HG03139 (cell line): ENCODE measurements at regions not wholly inside any gene's neighbourhood (a gene's known extent, or its start where the extent isn't known, plus 50 kb on each side); places are given as distances from the start of the nearest gene placed in this dataset.

ENCODE experiments used
- ATAC-seq: cut with Tn5 transposase; IDR thresholded peaks from one replicate; pipeline ENCODE4 v1.9.1; 2021; ENCODE audit not compliant: unreplicated experiment

DNA sequence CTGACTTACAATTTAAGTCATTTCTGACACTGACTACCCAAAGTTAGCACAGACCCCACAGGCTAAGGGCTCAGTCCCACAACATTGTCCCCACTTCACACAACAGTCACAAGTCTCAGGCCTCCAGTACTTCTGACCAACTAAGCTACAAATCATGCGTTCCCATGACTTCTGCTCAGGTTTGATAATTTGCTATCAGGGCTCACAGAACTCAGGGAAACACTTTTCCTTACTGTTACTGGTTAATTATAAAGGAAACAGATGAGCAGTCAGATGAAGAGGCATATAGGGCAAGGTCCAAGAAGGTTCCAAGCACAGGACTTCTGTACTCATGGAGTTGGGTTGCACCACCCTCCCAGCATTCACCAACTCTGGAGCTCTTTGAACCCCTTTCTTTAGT lies 151.2 kb upstream of the TNR start:
- no peak for ATAC-seq

DNA sequence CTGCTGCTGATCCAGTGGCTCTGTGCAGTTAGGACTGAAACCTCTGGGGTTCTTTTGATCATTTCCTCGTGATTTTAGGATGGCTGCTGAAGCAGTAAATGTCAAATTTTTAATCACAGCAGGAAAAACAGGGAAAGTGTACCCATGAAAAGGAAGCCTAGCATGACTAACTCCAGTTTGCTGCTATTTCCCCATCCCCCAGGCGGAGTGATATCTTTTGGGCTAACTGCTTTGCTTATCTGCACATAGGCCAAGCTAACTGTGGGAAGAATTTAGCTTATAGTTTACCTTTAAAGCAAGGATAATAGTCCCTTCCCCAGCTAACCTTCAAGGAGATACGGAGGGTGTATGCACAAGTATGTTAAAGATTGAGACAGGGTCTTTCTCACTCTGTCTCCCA lies 149.8 kb upstream of the TNR start:
- ATAC-seq = no peak

DNA sequence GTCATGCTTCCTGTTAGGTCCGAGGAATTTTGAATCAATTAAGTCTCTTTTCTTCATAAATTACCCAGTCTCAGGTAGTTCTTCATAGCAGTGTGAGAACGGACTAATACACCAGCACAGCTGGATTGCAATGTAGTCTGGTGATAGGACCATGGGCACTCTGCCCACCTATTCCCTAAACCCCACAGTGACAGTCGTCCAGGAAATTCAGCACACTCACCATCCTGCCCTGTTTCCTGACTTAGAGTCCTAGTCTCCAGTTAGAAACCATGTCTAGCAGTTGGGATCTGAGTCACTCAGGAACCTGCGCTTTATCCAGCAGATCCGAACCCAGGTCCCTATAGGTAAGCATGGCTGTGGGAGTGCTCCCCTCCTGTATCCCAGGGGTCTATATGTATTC lies 149.3 kb upstream of the TNR start:
- no peak for ATAC-seq

DNA sequence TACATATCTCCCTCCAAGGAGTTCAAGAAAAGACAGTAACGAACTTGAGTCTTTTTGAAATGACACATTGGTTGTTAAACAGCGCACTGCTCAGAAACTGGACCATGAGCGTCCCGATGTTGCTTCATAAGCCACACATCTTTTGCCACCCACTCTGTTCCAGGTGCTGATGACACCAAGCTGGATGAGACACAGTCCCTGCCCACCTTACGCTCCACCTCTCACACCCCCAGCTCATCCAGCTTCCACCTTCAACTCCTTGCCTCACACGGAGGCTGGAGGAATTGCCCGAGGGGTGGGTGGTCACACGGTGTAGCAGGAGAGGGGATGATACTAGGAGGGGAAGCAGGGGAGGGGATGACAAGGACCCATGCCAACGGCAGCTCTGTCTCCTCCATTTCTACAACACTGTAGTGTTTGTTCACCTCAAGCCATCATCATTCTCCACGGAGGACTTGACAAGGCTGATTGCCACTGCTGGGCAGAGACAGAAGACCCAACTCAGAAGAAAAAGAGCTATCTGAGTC lies 148.5 kb upstream of the TNR start:
- ATAC-seq = no peak

DNA sequence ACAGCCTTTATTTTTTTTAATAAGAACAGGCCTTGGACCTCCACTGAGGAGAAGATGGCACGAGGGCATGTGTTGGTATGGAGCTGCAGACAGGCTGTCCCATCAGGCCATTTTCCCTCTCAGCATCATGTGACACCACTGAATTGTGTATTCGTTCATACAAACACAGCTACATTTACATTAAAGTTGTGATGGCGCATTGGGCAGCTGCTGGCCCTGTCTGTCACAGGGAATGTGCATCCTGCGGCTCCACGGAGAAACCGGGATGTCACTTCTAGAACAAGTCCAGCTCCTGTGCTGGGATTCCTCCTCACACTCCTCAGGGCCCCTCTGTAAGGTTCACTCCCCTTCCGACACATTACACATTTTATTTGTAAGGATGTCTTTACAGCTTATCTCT lies 147.6 kb upstream of the TNR start:
- ATAC-seq = no peak

DNA sequence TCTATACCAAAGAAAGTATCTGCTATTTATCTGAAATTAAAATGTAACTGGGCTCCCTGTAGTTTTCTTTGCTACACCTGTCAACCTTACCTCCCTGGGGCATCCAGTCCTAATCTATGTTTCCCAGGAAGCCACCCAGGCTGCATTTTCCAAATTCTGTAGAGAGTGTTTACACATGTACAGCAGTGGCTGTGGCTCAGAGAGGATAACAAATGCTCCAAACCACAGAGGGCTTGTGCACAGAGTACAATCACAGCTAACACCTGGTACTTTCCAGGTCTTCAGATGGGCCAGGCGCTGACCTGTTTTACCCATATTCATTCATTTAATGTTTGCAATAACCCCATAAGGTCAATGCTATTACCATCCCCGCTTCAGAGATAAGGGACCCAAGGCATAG lies 146.5 kb upstream of the TNR start:
- ATAC-seq = no peak

DNA sequence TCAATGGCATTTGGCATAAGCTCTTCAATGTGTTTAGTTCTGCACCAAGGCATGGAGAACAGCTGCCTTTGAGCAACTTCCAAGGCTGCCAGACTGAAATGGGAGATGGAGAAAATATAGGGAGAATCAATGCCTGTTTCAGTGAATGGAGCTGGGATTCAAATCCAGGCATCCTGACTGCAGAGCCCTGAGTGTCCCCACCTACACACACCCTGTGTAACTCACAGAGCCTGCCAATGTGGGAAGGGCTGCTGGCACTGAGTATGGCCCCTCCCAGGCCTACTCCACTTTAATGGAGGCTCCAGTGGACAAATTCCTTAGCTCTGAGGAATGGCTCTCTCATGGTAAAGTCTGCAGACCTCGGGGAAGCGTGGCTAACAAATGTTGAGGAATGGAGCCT lies 145.6 kb upstream of the TNR start:
- ATAC-seq = no peak

DNA sequence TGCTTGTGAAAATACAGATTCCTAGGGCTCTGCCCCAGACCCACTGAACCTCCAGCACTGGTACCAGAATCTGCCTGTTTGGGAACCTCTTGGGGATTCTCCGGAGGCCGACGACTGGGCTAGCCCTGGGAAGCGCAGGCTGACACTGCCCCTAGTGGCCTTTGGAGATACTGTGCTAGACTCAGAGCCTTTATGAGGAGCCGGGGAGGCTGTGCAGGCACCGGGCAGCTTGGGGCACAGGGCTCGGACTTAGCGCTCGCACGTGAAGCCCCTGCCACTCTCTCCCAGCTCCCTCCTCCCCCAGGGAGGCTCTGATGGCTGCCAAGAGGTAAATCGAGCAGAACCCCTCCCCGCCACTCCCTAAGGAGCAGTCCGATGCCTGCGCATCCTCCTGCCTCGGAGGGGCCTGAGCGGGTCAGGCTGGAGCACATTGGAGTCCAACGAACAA lies 144.6 kb upstream of the TNR start:
- peak; percentile 86 for ATAC-seq

DNA sequence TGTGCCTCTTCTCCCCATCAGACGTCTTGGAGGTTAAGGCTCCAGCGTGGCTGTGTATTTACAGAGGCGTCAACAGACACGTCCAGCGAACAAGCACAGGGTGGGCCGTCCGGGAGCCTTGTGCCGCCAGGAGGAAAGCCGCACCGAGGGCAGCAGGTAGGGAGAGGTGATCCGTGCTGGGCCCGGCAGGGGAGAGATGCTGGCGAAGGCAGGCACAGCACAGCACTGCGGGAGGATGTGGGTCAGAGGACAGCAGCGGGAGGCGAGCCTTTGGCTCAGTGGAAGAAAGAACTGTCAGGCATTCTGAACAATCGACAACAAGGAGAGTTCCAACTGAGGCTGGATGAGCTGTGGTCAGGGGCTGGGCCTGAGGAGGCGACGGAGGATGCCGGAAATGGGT lies 144.1 kb upstream of the TNR start:
- ATAC-seq = no peak

DNA sequence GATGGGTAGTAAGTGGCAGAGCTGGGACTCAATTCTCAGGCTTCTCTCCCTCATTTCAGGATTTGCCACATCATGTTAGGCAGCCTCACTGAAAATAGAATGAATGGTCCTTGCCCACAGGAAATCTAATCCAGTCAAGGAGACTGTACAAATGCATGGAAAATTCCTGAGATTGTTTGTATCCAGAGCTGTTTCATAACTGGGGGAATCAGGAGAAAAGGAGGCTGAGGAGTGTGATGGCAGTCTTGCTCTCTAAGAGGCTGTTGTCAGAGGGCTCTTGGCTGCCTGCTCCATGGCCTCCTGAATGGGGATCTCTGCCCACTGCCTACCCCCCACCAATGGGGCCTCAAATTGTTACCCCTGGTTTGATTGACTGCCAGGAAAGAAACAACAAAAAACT lies 141.9 kb upstream of the TNR start:
- ATAC-seq = no peak

DNA sequence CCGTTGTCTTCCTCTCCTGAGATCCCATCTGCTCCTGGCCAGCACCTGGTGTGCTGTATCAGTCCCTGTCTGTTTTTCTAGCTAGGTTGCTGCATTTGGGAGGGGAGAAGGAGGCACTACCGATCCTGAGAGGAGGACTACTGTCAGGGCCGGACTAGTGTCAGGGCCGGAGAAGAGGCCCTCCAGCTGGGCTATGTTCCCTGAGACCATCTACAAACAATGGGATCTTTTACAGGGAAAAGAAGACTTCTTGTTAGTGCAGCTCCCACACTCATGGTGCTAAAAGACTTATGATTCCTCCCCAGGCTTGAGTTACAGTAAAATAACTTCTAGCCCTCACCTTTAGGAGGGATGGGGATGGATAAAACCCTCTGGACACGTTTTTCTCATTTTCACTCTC lies 141.0 kb upstream of the TNR start:
- ATAC-seq = no peak

DNA sequence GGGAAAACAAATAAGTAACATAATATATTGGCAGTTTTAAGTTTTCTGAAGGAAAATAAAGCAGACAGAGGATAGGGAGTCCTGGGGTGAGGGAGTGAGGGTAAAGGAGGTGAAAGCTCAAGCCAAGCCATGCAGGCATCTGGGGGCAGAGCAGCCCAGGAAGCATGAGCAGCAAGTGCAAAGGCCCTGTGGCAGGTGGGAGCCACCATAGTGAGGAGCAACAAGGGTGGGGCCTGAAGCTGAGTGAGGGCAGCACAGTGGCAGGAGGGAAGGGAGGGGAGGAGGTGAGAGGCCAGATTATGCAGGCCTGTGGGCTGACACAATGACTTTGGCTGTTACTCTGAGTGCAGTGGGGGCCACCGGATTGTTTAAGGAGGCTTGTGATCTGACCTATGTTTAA lies 138.8 kb upstream of the TNR start:
- ATAC-seq = no peak

DNA sequence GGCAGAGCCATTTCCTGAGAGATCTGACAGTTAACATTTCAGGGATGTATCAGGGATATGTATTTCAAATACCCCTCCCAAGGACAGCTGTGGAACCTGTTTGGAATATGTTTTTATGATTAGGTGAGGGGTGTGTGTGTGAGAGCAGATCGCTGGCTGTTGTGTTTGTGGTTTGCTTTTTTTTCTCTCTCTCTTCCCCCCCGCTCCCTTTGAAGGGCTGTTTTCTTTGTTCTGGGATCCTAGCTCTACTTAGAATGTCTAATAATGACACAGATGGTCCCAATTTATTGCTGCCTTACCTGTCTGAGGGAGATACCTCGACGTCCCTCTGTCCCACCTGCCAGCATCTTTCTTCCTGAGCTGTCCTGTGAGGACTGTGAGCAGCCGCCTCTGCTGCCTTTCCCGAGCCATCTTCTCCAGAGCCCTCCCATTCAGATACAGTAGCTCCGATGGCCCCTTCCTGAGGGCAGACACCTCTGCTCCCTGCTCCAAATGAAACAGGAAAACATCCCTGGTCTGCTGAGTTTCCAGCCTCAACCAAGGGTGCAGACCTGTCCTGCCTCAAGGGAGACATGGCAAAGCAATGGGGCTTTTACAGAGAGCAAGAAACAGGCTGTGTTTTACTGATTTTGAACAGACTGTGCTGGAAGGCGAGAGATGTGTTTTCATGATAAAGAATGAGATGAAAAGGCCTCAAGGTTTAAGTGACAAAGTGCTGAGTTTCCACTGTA lies 138.0 kb upstream of the TNR start:
- ATAC-seq = no peak

DNA sequence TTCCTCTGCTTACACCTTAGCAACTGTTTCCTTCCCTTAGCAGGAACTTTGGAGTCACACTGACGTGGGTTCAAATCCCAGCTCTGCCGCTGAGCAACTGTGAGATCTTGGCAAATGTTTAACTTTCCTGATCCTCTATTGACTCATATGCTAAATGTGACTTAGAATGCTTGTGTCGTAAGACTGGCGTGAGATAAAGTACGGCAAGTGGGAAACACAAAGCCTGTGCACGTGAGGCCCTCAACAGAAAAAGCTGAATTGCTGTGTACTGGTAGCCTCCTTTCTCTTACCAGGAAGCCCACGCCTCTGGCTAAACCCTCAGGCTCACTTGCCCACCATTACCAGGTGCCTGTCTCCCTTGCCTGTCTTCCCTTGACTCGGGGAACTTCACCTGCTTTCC lies 135.4 kb upstream of the TNR start:
- ATAC-seq = no peak

DNA sequence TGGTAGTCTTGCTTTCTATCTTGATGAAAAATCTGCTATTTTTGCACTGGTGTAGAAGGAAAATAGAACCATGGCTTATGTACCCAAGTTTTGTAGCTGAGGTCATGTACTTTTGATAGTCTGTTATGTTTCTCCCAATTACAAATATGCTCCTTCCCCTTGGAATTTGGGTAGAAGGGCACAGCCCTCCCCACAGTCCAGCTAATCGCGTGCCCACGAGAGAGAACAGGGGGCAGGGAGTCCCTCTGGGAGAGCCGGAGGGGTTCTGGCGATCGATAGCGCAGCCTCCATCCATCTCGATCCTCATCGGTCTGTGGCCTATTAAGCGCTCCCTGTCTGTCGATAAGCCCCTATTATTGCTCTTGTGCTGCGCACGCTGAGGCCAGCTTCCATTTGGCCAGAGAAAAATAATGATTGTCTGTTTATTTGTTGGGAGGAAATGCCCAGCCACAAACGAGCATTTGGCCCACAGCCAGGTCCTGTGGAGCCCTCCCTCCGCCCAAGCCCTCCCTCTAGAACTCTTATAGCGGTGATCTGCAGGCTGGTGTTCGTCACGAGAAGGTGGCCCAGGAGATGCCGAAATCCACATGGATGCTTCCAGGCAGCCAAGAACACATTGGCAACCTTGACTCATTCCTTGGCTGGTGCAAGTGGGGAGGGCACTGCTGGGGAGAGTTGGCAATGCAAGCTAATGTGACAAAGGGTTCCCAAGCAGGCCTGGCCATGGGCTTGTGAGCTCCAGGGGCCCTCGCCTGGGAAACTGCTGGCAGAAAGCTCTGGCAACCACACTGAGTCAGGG lies 134.7 kb upstream of the TNR start:
- ATAC-seq = no peak

DNA sequence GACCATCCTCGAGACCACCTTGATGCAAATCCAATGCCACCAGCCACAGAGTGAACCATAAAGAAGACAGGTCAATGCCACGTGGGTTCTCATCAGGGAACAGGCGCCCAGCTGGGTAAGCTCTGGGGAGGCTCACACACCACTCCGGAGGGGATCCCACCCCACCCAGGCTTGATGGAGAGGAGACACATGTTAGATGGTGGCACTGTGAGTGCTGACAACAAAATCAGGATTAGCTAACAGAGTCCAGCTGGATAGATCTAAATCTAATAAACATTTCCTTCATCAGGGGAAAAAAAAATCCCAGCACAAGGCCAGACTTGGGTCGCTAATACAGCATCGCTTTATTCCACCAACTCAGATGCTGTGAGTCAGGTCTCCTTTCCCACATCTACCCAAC lies 132.2 kb upstream of the TNR start:
- no peak for ATAC-seq

DNA sequence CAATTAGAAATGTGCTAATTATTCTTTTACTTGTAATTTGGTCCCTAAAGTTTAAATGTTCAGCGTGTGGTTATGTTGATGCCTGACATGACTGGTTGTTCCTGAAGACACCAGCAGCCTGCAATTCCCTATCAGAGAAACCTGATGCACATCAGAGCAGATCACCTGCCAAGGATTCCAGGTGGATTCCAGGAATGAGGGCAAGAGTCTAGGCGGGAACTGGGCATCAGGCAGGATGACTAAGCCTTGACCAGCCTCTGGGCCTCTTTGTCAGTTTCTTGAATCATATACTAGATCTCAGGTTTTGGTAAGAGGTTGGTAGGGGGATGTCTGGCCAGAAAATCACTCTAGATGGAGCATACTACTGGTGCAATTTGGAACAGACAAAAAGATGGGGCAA lies 130.7 kb upstream of the TNR start:
- no peak for ATAC-seq

DNA sequence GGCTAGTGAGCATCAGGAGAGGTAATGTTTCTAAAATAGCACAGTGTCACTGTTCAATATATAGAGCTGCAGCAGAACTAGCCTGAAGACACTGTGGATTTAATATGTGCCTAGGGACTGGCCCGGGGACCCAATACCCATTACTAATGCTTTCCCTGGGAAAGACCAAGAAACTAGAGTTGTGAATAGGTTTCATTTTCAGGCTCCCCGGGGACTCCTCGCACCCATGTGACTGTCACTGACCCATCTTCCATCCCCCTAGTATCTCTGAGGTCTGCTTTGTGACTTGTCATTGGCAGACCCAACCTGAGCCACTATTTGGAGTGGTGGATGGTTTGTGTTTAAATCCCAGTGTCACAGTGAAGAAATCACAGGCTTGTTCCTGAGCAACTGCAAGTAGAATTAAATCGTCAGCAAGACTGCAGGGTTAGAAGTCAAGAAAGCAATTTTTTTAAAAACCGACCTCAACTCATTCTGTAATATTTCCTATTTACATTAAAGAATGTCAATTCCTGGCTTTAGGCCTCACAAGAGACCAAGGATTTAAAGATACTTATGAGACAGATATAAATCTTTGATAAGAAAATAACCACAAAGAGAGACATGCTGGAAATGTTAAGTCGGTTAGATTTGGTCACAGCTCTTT lies 130.0 kb upstream of the TNR start:
- ATAC-seq = peak; percentile 69

DNA sequence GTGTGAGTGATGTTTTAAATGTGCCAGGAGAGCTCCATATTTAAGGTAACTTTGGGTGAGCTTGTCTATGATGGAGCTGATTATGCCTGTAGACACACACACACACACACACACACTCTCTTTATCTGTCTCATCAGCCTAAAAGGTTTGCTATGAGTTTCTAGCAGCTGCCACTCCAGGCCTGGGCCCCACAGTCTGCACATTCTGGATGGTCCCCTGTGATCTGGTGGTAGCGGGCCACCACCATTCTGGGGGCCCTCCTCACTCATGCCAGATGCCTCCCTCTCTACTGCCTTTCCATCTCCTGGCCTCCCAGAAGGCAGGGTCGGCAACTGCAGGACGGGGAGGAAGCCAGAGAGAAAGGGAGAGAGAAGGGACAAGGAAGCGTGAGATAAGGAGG lies 129.2 kb upstream of the TNR start:
- no peak for ATAC-seq

DNA sequence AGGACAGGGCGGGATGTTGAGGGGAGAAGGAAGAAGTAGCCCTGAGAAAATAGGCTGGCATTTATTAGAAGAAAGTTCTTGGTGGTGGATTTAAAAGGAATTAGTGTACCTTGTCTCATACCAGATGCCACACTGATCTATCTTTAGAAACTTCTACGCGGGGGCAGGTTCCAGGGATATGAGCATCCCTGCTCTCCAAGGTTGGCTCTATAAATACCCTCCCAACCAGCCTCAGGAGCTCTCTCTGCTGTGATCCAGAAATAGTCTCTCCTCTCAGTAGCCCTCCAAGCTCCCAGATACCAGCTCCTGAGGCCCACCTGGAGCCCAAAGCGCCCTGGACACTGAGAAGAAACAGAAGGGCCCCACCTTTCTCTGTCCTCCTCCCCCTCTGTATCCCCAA lies 128.3 kb upstream of the TNR start:
- no peak for ATAC-seq

DNA sequence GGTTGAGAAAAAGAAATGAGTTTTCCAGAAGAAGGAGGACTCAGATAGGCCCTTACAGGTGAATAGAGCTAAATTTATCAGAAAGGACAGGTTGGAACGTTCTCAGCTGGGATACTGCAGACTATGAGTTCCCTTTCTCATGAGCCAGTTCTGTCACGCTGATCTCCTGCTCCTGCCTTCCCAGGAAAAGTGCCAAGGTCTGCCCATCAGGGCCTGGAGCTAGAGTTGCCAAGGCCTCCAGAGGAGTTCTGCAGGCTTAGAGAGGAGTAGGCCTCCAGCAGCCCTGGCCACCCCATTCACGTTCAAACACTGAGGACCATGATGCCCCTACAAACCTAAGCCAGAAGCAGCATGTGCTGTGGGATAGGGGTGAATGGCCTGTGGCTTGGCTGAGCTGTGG lies 126.8 kb upstream of the TNR start:
- ATAC-seq = no peak

DNA sequence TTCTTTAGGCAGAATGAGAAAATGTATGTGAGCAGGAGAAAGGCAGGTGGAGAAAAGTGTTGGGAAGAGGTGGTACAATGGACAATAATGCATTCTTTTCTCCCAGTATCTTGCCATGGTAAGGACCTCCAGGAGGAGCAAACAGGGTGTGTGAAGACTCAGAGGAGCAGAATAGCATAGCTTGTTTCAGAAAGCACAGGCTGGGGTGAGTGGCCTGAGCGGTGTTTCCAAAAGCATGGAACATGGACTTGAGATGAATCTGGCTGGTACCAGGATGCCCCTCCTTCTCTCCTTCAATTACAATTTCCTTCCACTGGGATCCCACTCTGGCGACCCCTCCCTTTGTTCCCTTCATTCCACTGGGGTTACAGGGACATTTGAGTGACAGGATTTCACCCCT lies 123.4 kb upstream of the TNR start:
- ATAC-seq = no peak
